T1000 (cell line): ENCODE measurements at regions not wholly inside any gene's neighbourhood (a gene's known extent, or its start where the extent isn't known, plus 50 kb on each side); places are given as distances from the start of the nearest gene placed in this dataset.

Experiments
- DNase-seq: peaks from one replicate; lab custom pipeline; 2025; ENCODE audit warnings: mixed read lengths; lab: John Stamatoyannopoulos, UW

DNA sequence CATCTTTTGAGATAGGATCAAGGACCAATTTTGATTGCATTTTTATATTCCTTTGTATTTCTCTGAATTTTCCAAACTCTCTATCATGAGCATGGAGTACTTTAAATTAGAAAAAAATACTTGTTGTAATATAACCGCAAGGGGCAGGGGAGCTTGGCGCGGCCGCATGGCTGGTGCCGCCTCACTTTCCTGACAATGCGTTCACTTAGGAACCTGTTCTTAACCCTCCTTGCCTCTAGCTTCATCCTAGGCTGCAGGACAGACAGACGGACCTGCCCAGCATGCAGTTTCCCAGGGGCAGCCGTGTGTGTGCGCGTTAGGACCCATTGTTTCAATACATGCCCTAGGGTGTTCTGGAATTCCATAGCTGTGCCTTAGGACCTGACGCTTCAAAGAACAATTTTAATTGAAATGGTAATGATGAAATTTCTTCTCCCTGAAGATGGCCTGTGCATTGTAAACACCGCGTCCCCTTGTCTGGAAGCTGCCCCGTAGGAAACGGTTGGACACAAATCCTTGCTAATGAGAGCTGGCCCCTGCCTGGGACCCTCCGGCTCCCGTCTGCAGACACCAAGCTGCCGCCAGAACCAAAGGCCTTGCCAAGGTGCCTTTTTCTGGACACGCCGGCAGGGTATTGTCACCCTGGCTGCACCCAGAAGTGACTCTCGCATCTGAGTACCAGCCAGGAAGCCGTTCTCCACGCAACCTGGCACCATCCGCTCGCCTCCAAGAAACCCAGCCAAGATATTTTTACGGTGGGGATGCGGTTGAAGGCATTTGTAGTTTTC lies 466.4 kb downstream of the NPHP4 start:
- DNase-seq, result no peak

DNA sequence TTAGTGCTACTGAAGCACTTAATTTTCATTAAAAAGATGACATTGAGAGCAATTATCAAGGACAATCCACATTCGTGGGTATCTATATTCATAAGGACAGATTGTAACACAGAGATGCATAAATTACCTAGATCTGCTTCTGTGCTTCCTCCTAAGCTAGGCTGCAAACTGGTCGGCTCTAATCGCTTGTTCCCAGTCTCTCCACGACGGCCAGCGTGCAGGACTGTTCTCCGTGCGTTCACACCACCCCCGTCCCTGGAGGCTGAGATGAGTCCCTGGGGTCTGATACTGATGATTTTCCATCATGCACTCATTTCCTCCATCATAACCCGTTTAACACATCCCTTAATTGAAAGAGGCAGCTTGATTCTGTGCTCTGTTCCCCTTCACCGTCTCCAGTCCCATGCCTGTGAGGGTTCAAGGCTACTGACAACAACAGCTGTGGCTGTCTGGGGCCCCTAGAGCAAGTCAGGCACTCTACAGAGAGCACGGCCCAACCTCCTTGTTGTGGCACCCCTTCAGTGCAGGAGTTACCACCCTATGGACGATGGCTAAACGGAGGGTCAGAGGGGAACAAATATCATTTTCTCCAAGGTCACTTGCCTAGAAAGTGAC lies 469.6 kb downstream of the NPHP4 start:
- no peak for DNase-seq

DNA sequence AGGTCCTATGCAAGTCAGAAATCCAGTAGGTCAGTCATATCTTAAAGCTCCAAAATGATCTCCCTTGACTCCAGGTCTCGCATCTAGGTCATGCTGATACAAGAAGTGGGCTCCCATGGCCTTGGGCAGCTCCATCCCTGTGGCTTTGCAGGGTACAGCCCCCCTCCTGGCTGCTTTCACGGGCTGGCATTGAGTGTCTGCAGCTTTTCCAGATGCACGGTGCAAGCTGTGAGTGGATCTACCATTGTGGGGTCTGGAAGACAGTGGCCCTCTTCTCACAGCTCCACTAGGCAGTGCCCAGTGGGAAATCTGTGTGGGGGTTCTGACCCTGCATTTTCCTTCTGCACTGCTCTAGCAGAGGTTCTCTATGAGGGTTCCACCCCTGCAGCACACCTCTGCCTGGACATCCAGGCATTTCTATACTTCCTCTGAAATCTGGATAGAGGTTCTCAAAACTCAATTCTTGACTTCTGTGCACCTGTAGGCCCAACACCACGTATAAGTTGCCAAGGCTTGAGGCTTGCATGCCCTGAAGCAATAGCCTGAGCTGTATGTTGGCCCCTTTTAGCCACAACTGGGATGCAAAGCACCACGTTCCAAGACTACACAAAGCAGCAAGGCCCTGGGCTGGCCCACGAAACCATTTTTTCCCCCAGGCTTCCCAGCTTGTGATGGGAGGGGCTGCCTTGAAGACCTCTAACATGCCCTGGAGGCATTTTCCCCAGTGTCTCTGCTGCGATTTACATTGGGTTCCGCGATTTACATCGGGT lies 472.7 kb downstream of the NPHP4 start:
- DNase-seq, result no peak

DNA sequence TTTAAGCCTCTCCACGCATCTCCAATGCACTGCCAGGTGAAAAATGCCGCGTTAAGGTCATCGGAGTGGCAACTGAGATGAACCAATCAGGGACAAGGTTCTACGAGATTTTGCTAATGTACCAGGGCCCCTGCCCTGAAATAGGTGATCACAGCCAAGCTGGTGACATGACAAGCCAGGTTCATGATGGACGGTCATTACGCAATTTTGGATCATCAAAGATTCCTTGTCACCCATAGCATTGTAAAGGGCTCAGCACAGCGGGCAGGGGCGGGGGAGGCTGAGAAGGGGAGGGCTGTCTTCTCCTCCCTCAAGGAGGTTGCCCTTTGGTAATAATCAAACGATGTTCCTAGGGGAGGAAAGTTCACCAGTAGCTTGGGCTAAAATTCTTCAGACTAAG lies 475.5 kb downstream of the NPHP4 start:
- DNase-seq, result no peak

DNA sequence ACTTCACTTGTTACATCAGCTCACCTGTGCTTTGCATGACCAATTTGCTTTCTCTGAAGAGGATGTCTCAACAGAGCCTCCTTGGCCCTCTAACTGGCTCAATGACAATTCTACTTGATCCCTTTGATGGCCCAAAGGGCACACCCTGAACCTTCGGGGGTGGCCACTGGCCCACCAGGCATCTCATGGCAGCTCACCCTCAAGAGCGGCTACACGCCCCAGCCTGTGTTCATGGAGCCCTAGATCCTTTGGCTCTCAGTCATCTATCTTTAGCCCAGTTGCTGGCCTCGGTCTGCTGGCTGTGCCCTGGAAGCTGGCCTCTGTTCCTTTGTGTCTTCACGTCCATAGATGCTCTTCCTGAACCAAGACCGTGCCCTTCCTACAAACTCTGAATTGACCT lies 476.7 kb downstream of the NPHP4 start:
- no peak for DNase-seq

DNA sequence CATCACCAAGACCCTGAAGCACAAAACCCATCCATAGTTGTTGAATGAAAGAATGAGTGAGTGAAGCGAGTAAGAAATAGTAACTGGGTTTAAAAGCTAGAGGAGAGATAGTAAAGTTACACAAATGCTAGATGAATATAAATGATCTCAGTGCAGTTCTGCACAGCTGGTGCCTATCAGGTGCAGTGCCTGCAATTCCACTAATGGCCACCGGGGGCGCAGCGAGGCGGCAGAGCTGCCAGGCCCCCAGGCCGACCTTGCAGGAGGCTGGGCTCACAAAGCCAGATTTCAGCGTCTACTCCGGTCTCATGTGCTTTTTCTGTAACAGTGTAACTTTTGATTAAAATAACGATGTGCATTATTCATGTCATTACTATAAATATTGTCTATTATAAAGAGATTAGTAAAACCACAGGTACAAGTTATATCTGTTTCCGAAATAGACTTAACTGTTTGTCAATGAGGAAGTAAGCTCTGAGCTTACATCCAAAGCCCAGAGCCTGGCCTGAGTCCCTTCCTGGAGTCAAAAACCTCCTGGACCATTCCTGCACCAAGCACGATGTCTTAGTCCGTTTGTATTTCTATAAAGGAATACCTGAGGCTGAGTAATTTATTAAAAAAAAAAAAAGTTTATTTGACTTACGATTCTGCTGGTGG lies 477.6 kb downstream of the NPHP4 start:
- DNase-seq, result peak; percentile 16

DNA sequence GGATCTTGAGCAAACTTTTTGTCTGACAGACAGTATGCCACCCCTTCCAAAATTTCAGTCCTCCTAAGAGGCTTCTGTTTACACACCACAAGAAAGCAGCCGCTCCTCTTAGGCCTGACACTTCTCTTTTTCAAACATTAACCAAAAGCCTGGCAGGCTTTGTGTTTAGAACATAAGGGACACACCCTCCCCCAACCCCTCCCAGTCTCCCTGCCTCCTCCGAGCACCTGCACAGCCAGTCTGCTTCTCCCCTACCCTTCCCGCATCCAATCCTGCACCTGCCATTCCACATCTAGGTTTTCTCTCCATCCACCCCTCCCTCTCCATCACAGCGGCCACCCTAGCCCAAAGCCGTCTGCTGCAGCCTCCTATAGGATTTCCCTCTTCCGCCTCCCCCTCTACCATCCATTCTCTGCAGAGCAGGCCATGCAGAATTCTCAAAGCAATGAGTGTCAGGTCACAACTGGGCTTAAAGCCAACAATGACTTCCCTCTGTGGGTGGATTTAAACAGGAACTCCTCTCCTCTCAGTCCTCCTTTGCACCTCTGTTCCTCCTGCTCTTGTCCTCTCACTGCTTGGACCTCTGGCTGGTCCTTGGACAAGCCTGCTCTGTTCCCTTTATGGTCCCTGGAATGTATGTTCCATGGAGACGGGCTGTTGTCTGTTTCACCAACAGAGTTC lies 478.2 kb downstream of the NPHP4 start:
- DNase-seq, result no peak

DNA sequence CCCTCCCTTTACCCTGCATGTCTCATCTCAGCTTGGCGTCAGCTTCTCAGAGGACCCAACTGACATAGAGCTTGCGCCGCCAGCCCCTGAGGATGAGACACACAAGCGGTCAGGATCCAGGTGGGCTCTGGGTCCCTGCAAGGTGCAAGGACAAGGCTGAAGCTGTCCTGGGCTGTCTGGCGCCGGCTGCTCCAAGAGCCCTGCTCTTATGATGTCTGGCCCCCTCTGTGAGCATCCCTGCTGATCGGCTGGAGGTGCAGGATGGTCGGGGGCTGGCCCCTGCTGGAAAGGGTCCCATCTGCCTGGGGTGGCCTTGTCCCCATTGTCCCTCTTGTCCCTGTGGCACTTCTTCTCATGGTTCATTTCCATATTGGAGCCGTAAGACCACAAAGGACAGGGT lies 479.0 kb downstream of the NPHP4 start:
- no peak for DNase-seq

DNA sequence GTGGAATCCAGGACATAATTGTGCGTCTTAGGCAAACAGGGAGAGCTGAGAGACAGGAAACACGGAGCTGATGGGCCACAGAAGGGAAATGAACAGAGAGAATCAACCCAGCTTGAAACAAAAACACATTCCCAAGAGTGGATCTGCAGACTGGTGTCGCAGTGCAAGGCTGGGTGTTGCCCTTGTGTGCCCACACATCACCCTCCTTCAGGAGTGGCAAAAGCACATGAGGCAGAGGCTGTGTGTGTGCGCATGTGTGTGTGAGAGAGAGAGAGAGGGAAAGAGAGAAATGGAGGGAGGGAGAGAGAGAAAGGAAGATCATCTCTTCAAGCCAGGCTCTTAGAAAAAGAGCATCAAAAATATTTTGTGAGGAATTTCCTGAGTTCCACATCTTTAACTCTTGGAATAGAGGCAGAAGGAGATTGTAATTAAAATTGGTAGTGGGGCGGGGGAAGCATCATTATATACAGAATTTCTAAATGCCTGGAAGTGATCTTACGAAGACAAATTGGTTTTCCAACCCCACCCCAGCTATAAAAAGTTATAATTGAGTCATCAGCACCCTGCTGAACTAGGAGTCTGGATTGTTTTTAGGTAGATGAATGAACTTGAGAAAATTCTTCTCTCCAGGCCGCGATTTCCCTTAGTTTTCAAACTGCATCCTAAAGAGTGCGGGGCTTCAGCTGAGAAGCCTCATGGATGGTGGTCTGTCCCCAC lies 480.7 kb downstream of the NPHP4 start:
- DNase-seq, result no peak

DNA sequence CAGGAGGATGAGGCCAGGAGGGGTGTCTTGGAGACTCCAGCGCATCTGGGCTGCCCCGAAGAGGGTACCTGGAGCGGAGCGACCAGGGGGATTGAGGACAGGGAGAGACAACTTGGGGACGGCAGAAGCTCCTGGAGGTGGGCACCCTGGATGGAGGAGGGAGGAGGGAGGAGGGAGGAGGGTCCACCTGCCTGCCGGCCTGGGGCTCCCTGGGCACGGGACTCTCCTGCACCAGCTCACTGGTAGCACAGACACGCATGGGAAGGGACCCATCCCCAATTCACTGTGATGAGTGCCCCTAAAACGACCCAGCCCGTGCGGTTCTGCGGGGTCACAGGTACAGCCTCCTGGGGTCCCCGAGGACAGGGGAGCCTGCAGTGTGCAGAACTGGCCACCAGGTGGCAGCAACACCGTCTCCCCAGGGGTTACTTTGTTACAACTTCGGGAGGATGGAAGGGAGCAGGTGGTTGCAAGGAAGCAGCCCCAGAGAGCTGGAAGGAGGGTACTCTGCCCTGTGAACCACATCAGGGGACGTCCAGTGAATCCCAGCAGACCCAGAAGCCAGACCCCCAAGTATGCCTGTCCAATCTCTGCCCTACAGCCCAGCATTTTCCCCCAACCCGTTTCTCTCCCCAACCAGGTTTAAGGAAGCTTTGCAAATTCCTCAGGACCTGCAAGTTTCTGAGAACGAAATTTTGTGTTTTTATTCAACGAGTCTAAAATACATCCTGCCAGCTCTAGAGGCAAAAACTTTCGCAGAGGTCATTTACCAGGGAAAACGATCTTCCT lies 482.4 kb downstream of the NPHP4 start:
- peak; percentile 8 for DNase-seq

DNA sequence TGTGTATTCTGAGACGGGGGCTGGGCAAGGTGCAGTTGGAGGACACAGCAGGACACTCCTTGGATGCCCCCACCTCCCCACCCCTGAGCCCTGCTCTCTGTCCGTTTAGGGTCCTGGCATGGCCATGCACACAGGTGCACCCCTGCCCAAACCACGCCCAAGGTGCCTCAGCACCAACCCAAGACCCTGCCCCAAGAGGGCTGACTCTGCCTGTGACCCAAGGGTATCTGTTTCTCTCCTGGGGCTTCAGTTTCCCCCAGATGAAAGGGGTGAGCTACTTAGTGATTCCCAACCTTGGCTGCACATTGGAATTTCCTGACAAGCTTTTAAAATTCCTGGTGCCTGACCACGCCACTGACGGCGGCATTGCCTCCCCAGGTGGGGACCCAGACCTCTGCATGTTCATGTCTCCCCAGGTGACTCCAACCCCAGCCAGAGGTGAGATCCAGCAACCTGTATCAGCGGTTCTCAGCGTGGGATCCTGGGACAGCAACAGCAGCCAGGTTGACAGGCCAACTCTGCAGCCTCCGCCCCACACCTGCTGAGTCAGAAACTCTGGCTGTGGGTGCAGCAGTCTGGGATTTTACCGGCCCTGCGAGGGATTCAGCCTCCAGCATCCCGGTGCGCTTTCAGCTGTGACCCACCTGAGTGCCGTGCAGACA lies 483.4 kb downstream of the NPHP4 start:
- no peak for DNase-seq

DNA sequence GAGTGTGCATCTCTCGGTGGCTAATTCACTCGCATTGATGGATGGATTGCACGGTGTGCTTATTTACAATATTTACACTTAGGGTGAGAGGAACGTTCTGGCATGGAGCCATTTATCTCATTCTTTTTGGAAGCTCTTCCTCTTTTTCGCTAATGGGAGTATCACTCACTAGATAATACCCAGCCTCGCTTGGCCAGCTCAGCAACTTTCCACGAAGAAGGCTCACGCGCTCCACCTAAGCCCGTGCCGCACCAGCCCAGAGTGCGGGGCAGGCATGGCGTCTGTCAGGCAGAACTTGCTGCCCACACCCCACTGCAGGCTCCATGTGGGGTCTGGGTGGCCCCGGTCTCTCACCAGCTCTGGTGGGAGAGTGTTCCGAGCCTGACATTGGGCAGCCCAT lies 484.9 kb downstream of the NPHP4 start:
- no peak for DNase-seq

DNA sequence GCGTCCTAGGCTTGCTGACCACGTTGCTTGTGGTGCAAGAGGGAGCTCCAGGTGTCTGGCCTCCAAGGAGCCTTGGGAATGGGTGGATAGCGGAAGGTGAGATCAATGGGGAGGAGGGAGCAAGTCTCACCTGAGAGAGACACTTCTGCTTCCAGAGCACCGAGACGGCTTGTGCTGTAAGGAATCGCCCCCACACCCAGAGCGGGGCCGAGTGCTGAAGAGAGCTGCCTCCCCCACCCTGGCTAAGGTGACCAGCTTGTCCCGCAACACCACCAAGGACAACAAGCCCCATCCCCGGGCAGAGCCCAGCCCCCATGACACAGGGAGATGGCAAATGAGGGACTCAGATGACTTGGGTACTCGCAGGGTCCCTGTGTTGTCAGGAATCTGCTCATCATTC lies 485.6 kb downstream of the NPHP4 start:
- no peak for DNase-seq

DNA sequence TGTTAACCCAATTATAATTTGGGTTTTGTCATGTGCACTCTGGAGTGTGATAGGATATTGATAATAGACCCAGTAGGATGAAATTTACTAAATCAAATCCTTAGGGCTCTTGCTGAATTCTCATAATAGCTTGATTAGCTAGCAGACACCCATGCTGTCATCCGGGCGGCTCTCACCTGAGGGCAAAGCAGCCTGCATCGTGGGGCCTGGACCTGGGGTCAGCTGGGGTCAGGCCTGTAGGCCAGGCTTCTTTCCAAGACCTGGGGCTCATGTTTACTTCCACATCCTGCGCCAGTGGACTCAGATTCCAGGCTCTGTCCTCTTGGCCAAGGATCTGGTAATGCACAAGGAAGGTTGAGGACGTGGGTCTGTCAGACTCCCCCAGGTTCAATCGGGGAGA lies 486.3 kb downstream of the NPHP4 start:
- no peak for DNase-seq

DNA sequence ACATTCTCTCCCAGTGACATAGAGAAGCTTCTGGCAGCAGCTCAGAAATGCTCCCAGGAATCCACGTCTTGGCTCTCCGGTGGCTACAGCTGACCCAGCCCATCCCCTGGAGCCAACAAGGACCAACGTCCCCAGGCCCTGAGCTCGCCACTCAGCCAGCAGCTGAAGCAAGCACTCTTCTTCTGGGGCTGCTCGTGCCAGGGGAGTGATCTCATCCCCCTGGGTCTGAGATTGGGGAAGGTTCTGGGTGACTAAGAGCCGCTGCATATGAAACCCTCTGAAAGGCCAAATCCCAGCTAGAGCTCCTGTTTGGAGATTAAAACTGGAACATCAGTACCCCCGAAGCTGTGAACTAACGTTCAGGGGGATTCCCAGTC lies 487.9 kb downstream of the NPHP4 start:
- DNase-seq, result no peak

DNA sequence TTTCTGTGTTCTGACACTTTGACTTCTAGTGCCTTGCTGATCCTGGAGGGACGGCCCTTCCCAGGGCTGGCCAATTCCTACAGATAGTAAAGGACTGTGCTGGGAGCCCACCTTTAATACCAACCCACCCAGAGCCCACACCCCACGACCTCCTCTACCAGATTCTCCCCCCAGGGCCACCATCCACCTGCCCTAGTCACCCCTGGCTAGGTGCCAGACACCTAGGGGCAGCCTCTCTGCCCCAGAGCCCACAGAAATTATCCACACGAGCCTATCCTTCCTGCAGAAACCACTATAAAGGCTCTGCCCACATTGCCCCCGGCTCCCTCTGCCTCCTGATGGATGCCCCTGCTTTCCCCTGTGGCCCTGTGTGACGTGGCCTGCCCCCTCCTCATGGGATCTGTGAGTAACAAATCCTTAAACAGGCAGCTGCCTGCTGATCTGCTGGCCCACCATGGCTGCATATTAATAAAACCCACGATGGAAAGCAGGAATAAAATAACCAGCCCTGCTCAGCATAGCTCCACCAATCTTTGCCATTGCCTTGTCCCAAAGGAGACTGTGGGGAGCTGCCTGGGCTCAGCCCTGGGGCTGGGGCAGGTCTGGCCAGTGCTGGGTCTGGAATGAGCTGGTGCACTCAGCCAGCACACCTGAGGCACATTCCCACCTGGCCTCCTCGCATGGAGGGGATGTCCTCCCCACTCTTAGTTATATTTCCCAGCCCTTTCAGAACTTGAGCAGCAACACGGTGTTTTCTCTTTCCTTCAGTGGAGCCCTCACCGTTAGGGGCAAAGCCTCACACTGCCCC lies 488.5 kb downstream of the NPHP4 start:
- no peak for DNase-seq

DNA sequence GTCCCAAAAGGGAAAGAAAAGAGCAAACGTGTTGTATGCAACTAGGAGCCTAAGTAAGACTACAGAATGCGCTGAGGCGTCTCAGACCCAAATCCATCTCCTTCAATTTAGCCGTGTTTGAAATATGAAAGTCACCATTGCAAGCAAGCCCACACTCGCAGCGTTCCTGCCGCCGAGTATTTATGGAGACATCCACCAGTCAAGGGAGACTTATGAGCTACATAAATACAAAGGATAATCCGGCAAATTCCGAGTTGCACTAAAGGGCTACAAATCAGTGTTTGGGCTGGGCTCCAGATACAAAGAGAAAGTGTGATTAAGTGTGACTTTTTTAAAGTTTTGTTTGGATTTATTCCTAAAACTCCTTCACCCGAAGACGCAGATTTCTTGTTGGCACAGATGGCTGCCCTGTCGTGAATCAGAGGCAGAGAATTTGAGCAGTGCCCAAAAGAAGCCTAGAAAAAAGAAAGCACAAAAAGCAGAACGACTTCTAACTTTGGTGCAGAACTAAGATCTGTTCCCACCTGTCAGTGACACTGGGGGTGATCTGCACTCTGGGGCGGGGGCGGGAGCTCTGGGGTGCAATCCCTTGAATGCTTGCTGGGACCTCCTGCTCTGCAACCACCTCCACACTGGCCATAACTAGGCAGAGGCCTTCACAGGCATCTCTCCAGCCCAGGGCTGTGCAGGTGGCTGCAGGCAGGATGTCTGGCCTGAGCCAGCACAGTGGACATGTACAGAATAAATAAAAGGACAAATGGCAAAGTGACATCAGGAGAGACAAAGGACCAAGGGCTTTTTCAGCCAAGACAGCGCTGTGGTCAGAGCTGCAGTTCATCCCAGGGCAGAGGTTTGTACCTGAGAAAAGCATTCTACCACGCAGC lies 489.7 kb downstream of the NPHP4 start:
- no peak for DNase-seq
